ENCODE measurements at regions not wholly inside any gene's neighbourhood (a gene's known extent, or its start where the extent isn't known, plus 50 kb on each side); places are given as distances from the start of the nearest gene placed in this dataset.

- TF ChIP-seq, protein P1, sequence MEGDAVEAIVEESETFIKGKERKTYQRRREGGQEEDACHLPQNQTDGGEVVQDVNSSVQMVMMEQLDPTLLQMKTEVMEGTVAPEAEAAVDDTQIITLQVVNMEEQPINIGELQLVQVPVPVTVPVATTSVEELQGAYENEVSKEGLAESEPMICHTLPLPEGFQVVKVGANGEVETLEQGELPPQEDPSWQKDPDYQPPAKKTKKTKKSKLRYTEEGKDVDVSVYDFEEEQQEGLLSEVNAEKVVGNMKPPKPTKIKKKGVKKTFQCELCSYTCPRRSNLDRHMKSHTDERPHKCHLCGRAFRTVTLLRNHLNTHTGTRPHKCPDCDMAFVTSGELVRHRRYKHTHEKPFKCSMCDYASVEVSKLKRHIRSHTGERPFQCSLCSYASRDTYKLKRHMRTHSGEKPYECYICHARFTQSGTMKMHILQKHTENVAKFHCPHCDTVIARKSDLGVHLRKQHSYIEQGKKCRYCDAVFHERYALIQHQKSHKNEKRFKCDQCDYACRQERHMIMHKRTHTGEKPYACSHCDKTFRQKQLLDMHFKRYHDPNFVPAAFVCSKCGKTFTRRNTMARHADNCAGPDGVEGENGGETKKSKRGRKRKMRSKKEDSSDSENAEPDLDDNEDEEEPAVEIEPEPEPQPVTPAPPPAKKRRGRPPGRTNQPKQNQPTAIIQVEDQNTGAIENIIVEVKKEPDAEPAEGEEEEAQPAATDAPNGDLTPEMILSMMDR (IDR thresholded peaks at IDR 0.05): no peak
- TF ChIP-seq ZFX (IDR thresholded peaks at IDR 0.05; ENCODE audit: borderline replicate concordance): no peak
Observed at GRCh38 chr9:16262477-16263261, 607.8 kb downstream of the BNC2 start.

Measured in 22Rv1 (cell line).